ENCODE measurements at regions not wholly inside any gene's neighbourhood (a gene's known extent, or its start where the extent isn't known, plus 50 kb on each side); places are given as distances from the start of the nearest gene placed in this dataset.

DNA sequence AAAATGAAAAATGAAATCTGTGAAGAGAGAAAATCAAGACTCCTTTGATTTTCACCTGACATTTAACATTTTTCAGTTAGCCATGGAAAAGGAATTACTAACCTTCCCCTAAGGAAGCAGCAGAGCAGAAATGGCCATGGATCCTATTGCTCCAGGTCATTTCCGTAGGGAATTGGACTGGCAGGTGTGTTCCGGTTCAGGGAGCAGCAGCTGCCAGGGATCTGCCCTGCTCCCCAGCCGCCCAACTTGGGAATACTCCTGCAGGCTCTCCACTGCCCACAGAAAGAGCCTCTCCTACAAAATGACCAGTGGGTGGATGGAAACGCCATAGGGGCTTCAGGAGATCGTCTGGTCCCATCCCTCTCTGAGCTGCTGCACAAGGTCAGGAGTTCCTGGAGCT, 86.0 kb upstream of the MAPK4 start:
- no peaks in the 10 kb centered on the region for H3K4me1 Mint-ChIP-seq
- CTCF ChIA-PET, result no interaction called here
- no peaks in the 10 kb centered on the region for H3K36me3 Mint-ChIP-seq
- H3K4me1 ChIP-seq (ENCODE audit: control insufficient read depth in 2 of 2, insufficient read depth in 2 of 2, low read length in 2 of 2), result no peaks in the 10 kb centered on the region
- H3K36me3 ChIP-seq (ENCODE audit: control insufficient read depth in 2 of 3, insufficient read depth in 3 of 3, low read length in 3 of 3), result no peaks in the 10 kb centered on the region
- H3K27ac ChIP-seq (ENCODE audit: low read depth, low read length), result no peak overlapping the region
- POLR2A ChIA-PET, result no interaction called here
- no peaks in the 10 kb centered on the region for H3K9me3 ChIP-seq (ENCODE audit: control insufficient read depth in 2 of 3, low read length in 3 of 3)
- H3K27me3 ChIP-seq (ENCODE audit: control insufficient read depth in 2 of 2, insufficient read depth in 2 of 2, low read length in 2 of 2), result no peaks in the 10 kb centered on the region
- no peak overlapping the region for H3K27ac Mint-ChIP-seq
- H3K4me3 Mint-ChIP-seq, result no peak overlapping the region
- peaks cover 9 to 36% (median 26%) of the 10 kb centered on the region in 5 donors for H3K27me3 Mint-ChIP-seq
- DNase-seq, result no peak
- intact Hi-C loops (cut with micrococcal nuclease), result no loop called here
- ATAC-seq, result no peak
- no peak overlapping the region for H3K4me3 ChIP-seq (ENCODE audit: low read length)
- peaks cover 0 to 7% (median 0%) of the 10 kb centered on the region in 11 donors for H3K9me3 Mint-ChIP-seq

DNA sequence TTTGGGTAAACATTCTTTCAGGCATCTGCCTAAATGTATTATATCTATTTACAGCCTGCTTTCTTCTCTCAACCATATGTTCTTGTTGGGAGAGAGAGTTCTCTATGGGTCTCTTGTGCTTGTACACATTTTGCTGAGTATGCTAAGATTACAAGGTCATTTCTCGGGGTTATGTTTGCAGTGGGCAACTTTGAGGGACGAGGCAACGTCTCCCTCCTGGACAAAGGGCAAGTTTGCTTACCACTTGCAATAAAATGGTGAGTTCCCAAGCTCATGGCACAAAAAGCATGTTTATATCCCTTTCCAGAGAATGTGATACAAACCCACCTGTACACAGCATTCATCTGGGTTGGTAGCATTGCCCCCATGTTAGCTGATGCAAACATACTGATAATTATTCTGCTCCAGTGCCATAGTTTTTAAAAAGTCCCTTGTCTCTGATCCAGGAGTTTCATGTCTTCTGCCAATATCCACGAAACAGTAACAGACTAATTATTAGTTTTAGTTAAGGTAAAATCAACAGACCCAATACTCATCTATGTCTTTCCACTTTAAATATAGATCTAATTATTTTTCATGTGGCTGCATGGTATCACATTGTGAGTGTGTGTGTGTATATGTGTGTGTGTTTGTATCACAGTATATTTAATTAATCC, 84.2 kb upstream of the MAPK4 start:
- POLR2A ChIA-PET, result no interaction called here
- Histone ChIP-seq H3K9me3 (ENCODE audit: control insufficient read depth in 2 of 3, low read length in 3 of 3) (no peaks in the 10 kb centered on the region), H3K27me3 (ENCODE audit: control insufficient read depth in 2 of 2, insufficient read depth in 2 of 2, low read length in 2 of 2) (no peaks in the 10 kb centered on the region), H3K27ac (ENCODE audit: low read depth, low read length) (no peak overlapping the region), H3K4me1 (ENCODE audit: control insufficient read depth in 2 of 2, insufficient read depth in 2 of 2, low read length in 2 of 2) (no peaks in the 10 kb centered on the region), H3K4me3 (ENCODE audit: low read length) (no peak overlapping the region), H3K36me3 (ENCODE audit: control insufficient read depth in 2 of 3, insufficient read depth in 3 of 3, low read length in 3 of 3) (no peaks in the 10 kb centered on the region)
- CTCF ChIA-PET, result no interaction called here
- H3K27ac Mint-ChIP-seq, result no peak overlapping the region
- peaks cover 9 to 31% (median 24%) of the 10 kb centered on the region in 5 donors for H3K27me3 Mint-ChIP-seq
- DNase-seq (no peak), ATAC-seq (no peak)
- H3K4me1 Mint-ChIP-seq, result no peaks in the 10 kb centered on the region
- H3K36me3 Mint-ChIP-seq, result no peaks in the 10 kb centered on the region
- H3K9me3 Mint-ChIP-seq, result peaks cover 0 to 2% (median 0%) of the 10 kb centered on the region in 11 donors
- no peak overlapping the region for H3K4me3 Mint-ChIP-seq
- intact Hi-C loops (cut with micrococcal nuclease), result no loop called here

DNA sequence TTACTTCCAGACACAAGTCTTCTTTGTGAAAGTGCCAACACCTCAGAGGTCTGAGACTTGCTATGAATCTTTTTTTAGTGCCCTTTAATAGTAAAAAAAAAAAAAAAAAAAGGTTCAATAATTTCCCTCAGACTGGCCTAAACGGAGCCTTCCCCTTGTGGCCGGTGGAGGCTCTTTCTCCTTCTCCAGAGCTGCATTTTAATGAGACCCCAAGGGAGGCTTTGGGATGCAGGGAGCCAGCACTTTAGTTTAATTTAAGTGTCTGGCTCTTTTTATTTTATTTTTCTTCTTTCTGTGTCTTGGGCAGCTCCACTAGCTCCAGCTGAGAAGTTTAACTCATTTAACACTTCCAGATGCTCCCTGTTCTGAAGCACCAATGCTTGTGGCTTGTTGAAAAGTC, 67.8 kb upstream of the MAPK4 start:
- no peak overlapping the region for H3K4me3 Mint-ChIP-seq
- H3K27me3 Mint-ChIP-seq, result peaks cover 3 to 15% (median 7%) of the 10 kb centered on the region in 5 donors
- Histone ChIP-seq H3K27me3 (ENCODE audit: control insufficient read depth in 2 of 2, insufficient read depth in 2 of 2, low read length in 2 of 2) (no peaks in the 10 kb centered on the region), H3K4me3 (ENCODE audit: low read length) (no peak overlapping the region), H3K4me1 (ENCODE audit: control insufficient read depth in 2 of 2, insufficient read depth in 2 of 2, low read length in 2 of 2) (no peaks in the 10 kb centered on the region), H3K36me3 (ENCODE audit: control insufficient read depth in 2 of 3, insufficient read depth in 3 of 3, low read length in 3 of 3) (no peaks in the 10 kb centered on the region), H3K27ac (ENCODE audit: low read depth, low read length) (no peak overlapping the region), H3K9me3 (ENCODE audit: control insufficient read depth in 2 of 3, low read length in 3 of 3) (no peaks in the 10 kb centered on the region)
- ATAC-seq (no peak), DNase-seq (no peak)
- H3K4me1 Mint-ChIP-seq, result no peaks in the 10 kb centered on the region
- H3K9me3 Mint-ChIP-seq, result peaks cover 0 to 20% (median 6%) of the 10 kb centered on the region in 11 donors
- intact Hi-C loops (cut with micrococcal nuclease), result no loop called here
- no peaks in the 10 kb centered on the region for H3K36me3 Mint-ChIP-seq
- ChIA-PET CTCF (no interaction called here), POLR2A (no interaction called here)
- no peak overlapping the region for H3K27ac Mint-ChIP-seq

DNA sequence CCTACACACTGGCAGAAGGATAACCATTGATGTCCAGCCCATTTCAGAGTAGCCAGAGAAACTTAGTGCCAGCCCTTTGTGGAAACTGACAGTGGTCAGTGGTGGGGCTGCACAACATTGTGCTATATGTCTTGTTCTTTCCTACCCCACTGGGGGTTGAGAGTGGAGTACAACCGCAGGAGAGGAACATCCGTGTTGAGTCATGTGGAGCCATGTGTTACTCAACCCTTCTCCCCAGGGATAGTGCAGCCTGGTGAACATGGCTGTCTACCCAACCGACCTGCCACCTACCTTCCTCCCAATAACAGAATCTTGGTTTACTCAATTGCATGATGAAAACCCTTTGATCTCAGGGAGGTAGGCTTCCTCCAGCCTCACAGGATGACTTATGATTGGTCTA, 65.3 kb upstream of the MAPK4 start:
- Histone ChIP-seq H3K27me3 (ENCODE audit: control insufficient read depth in 2 of 2, insufficient read depth in 2 of 2, low read length in 2 of 2) (no peaks in the 10 kb centered on the region), H3K4me3 (ENCODE audit: low read length) (no peak overlapping the region), H3K4me1 (ENCODE audit: control insufficient read depth in 2 of 2, insufficient read depth in 2 of 2, low read length in 2 of 2) (no peaks in the 10 kb centered on the region), H3K27ac (ENCODE audit: low read depth, low read length) (no peak overlapping the region), H3K36me3 (ENCODE audit: control insufficient read depth in 2 of 3, insufficient read depth in 3 of 3, low read length in 3 of 3) (no peaks in the 10 kb centered on the region), H3K9me3 (ENCODE audit: control insufficient read depth in 2 of 3, low read length in 3 of 3) (no peaks in the 10 kb centered on the region)
- ATAC-seq (no peak), DNase-seq (no peak)
- peaks cover 0 to 24% (median 5%) of the 10 kb centered on the region in 11 donors for H3K9me3 Mint-ChIP-seq
- POLR2A ChIA-PET, result no interaction called here
- no peak overlapping the region for H3K4me3 Mint-ChIP-seq
- intact Hi-C loops (cut with micrococcal nuclease), result no loop called here
- H3K36me3 Mint-ChIP-seq, result peaks cover 0 to 3% (median 0%) of the 10 kb centered on the region in 5 donors
- no peak overlapping the region for H3K27ac Mint-ChIP-seq
- H3K27me3 Mint-ChIP-seq, result peaks cover 4 to 22% (median 7%) of the 10 kb centered on the region in 5 donors
- CTCF ChIA-PET, result no interaction called here
- H3K4me1 Mint-ChIP-seq, result no peaks in the 10 kb centered on the region

DNA sequence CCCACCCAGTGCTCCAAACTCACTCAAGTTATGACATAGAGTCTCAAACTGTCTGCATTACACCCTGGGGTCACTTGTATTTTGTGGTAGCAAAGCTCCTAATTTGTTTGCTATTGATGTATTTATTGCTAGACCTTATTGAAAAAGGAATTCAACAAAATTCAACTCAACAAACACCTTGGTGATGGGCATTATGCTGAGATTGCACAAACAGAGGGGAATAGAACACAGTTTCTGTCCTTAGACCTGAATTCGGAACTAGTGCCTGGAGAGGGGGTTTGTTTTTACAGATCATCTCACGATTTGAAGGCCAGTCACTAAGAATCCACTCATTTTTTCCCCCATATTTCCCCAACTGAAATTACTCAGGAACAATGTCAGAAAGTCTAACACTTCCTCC, 53.5 kb upstream of the MAPK4 start:
- no peaks in the 10 kb centered on the region for H3K36me3 Mint-ChIP-seq
- intact Hi-C loops (cut with micrococcal nuclease), result no loop called here
- no peaks in the 10 kb centered on the region for H3K4me1 Mint-ChIP-seq
- no peak overlapping the region for H3K27ac Mint-ChIP-seq
- ATAC-seq, result no peak
- no peaks in the 10 kb centered on the region for H3K36me3 ChIP-seq (ENCODE audit: control insufficient read depth in 2 of 3, insufficient read depth in 3 of 3, low read length in 3 of 3)
- H3K9me3 Mint-ChIP-seq, result peaks cover 0 to 12% (median 3%) of the 10 kb centered on the region in 11 donors
- H3K9me3 ChIP-seq (ENCODE audit: control insufficient read depth in 2 of 3, low read length in 3 of 3), result no peaks in the 10 kb centered on the region
- H3K4me3 Mint-ChIP-seq, result no peak overlapping the region
- H3K27me3 ChIP-seq (ENCODE audit: control insufficient read depth in 2 of 2, insufficient read depth in 2 of 2, low read length in 2 of 2), result no peaks in the 10 kb centered on the region
- H3K4me1 ChIP-seq (ENCODE audit: control insufficient read depth in 2 of 2, insufficient read depth in 2 of 2, low read length in 2 of 2), result no peaks in the 10 kb centered on the region
- POLR2A ChIA-PET, result no interaction called here
- no peak overlapping the region for H3K4me3 ChIP-seq (ENCODE audit: low read length)
- CTCF ChIA-PET, result no interaction called here
- no peak overlapping the region for H3K27ac ChIP-seq (ENCODE audit: low read depth, low read length)
- peaks cover 0 to 55% (median 28%) of the 10 kb centered on the region in 5 donors for H3K27me3 Mint-ChIP-seq
- DNase-seq, result no peak

DNA sequence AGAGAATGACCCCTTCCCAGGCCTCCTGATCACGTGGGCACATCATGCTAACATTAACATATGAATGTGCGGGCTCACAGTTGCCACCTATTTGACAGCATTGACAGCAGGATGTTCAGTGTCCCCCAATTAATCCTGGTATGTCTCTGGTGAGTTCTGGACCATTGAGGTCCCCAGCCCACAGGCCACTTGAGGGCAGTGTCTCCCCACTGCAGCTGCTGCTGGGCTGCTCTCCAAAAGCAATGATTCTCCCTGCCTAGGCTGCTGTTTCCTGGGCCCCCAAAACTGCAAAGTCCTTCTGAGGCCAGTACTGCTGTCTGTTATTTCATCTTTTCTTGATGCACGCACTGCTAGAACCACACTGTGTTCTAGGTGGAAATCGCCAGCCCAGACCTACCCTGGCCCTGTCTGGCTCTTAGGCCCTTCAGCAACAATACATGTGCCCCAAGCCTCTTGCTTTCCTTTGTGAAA, 52.7 kb upstream of the MAPK4 start:
- Histone ChIP-seq H3K27me3 (ENCODE audit: control insufficient read depth in 2 of 2, insufficient read depth in 2 of 2, low read length in 2 of 2) (no peaks in the 10 kb centered on the region), H3K4me1 (ENCODE audit: control insufficient read depth in 2 of 2, insufficient read depth in 2 of 2, low read length in 2 of 2) (no peaks in the 10 kb centered on the region), H3K27ac (ENCODE audit: low read depth, low read length) (no peak overlapping the region), H3K4me3 (ENCODE audit: low read length) (no peak overlapping the region), H3K9me3 (ENCODE audit: control insufficient read depth in 2 of 3, low read length in 3 of 3) (no peaks in the 10 kb centered on the region), H3K36me3 (ENCODE audit: control insufficient read depth in 2 of 3, insufficient read depth in 3 of 3, low read length in 3 of 3) (no peaks in the 10 kb centered on the region)
- POLR2A ChIA-PET, result no interaction called here
- H3K27me3 Mint-ChIP-seq, result peaks cover 0 to 52% (median 26%) of the 10 kb centered on the region in 5 donors
- no peak overlapping the region for H3K4me3 Mint-ChIP-seq
- CTCF ChIA-PET, result no interaction called here
- no peaks in the 10 kb centered on the region for H3K36me3 Mint-ChIP-seq
- intact Hi-C loops (cut with micrococcal nuclease), result no loop called here
- H3K27ac Mint-ChIP-seq, result no peak overlapping the region
- no peaks in the 10 kb centered on the region for H3K4me1 Mint-ChIP-seq
- H3K9me3 Mint-ChIP-seq, result peaks cover 0 to 12% (median 3%) of the 10 kb centered on the region in 11 donors
- no peak for ATAC-seq
- no peak for DNase-seq

DNA sequence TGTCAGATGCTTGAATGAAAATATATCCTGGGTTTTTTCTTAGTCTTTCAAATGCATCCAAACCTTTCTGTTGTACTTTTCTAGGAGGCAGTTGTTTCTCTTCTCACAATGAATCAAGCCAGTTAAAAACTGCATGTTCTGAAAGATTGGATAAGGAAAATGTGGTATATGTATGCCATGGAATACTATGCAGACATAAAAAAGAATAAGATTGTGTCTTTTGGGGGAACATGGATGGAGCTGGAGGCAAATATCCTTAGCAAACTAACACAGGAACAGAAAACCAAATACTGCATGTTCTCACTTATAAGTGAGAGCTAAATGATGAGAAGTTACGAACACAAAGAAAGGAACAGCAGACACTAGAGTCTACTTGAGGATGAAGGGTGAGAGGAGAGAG, 51.7 kb upstream of the MAPK4 start:
- Histone ChIP-seq H3K9me3 (ENCODE audit: control insufficient read depth in 2 of 3, low read length in 3 of 3) (no peaks in the 10 kb centered on the region), H3K4me1 (ENCODE audit: control insufficient read depth in 2 of 2, insufficient read depth in 2 of 2, low read length in 2 of 2) (no peaks in the 10 kb centered on the region), H3K27ac (ENCODE audit: low read depth, low read length) (no peak overlapping the region), H3K4me3 (ENCODE audit: low read length) (no peak overlapping the region), H3K36me3 (ENCODE audit: control insufficient read depth in 2 of 3, insufficient read depth in 3 of 3, low read length in 3 of 3) (no peaks in the 10 kb centered on the region), H3K27me3 (ENCODE audit: control insufficient read depth in 2 of 2, insufficient read depth in 2 of 2, low read length in 2 of 2) (no peaks in the 10 kb centered on the region)
- POLR2A ChIA-PET, result no interaction called here
- H3K4me1 Mint-ChIP-seq, result no peaks in the 10 kb centered on the region
- intact Hi-C loops (cut with micrococcal nuclease), result no loop called here
- DNase-seq, result no peak
- CTCF ChIA-PET, result no interaction called here
- H3K27me3 Mint-ChIP-seq, result peaks cover 0 to 50% (median 26%) of the 10 kb centered on the region in 5 donors
- H3K4me3 Mint-ChIP-seq, result no peak overlapping the region
- H3K9me3 Mint-ChIP-seq, result peaks cover 0 to 12% (median 3%) of the 10 kb centered on the region in 11 donors
- no peaks in the 10 kb centered on the region for H3K36me3 Mint-ChIP-seq
- ATAC-seq, result no peak
- no peak overlapping the region for H3K27ac Mint-ChIP-seq

Data from naive thymus-derived CD4-positive, alpha-beta T cell (primary cell).